ENCODE measurements at regions not wholly inside any gene's neighbourhood (a gene's known extent, or its start where the extent isn't known, plus 50 kb on each side); places are given as distances from the start of the nearest gene placed in this dataset.
"Not testable (repeated sequence)": the region's sequence is repeated elsewhere in the genome, so short reads cannot be mapped to it uniquely, and the experiment has no call there.

DNA sequence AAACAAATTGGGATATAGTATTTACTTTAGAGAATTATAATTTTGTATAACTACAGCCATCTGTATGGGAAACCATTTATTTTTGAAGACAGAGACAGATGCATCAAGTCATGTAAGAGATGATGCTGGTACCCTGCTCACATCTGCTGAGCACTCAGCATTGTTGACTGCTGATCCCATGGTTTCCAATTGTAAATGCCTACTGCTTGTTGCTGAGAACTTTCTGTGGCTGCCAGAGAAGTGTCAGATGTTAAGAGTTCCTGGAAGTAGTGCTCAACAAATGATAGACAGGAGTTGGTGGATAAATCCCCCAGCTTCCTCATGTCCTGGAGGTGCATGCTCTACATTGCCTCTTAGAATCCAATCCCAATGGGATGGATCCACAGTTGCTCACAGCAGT is 167.1 kb downstream of the OXSM start:
- no peak for DNase-seq

DNA sequence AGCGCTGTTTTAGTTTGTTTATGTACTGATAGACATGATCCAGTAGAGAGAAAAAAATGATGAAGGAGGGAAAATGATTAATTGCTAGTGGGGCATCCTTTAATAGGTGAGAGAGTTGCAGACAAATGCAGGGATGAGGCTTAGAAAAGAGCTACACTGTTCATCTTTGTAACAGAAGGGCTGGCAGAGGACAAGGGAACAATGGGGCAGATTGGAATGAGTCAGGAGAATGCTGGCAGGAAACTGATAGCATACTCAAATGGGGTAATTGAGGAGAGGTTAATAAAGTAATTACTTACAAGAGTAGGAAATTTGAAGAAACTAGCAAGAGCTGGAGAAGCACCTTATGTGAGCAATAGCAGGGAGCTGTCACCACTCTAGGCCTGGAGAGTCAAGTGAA is 170.9 kb downstream of the OXSM start:
- no peak for DNase-seq

DNA sequence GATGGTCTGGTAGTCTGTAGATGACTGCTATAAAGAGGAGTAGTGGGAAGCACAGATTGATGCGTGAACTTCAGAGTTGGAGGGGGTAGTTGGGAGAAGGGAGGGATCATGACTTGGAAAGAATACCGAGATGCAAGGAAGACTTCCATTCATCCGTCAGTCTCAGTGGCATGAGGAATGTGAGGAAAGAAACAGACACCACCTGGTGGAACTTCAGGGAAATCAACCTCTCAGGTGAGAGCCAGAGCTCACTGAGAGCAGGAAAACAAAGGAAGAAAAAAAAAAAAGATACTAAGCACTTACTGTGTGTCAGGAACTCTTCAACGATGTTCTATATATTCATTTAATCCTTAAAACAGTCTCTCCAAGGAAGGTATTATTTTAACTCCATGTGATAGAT is 172.4 kb downstream of the OXSM start:
- no peak for DNase-seq

DNA sequence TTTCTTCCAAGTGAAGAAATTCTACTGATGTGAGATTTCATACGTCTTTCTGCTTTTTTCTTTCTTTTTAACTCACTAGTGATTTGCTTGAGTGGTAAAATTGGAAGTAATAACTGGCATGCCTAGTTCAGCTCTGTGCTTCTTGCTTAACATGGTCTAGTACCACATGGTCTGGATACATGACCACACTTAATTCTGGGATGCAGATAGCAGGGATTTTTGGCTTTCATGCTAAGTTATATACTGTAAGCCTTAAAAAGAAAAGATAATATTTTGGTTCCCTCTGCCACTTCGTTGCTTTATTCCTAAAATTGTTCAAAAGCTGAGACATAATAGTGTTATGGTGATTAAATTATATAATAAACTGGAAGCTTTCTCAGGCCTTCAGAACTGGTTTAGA is 174.3 kb downstream of the OXSM start:
- no peak for DNase-seq

- no peak for DNase-seq
These were observed 177.5 kb downstream of the OXSM start for GRCh38 chr3:25967385-25967784.

DNA sequence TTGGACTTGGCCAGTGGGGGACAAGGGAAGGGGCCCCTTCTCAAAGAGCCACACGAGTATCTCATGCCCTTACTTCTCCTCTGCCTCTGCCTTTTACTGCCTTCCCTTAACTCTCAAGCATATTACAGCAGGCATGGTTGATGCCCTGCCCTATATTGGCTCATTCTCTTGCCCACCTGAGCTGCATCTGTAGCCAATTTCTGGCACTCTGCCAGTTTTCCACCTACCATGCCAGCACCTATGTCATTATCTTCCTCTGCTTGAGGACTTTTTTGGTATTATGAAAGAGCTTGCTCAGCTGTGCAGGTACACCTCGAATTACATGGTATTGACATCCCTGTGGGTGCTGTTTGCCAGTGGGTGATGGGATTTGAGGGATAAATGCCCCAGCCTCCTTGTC is 181.8 kb downstream of the OXSM start:
- no peak for DNase-seq

- DNase-seq: no peak
These were observed 183.2 kb downstream of the OXSM start for GRCh38 chr3:25973122-25973521.

- no peak for DNase-seq
These were observed 192.9 kb downstream of the OXSM start for GRCh38 chr3:25982756-25983155.

DNA sequence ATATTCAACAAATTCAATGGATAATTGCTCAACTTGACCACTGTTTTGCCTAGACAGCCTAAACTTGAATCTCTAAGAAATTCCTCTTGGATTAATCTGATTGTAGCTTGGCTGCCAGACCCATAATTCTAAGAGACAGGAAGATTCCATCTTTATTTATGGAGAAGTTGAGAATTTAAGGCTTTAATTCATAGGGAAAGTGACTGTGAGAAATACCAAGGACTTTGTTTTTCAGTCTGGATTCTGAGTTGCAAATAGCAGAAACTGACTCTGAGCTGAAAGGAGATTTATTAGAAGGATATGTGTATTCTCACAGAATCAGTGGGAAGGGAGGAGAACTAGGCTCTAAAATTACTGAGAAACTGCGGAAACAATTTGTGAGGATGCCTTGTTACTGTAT is 195.7 kb downstream of the OXSM start:
- no peak for DNase-seq

GRCh38 chr3:25992606-25993005 is 202.7 kb downstream of the OXSM start:
- no peak for DNase-seq

DNA sequence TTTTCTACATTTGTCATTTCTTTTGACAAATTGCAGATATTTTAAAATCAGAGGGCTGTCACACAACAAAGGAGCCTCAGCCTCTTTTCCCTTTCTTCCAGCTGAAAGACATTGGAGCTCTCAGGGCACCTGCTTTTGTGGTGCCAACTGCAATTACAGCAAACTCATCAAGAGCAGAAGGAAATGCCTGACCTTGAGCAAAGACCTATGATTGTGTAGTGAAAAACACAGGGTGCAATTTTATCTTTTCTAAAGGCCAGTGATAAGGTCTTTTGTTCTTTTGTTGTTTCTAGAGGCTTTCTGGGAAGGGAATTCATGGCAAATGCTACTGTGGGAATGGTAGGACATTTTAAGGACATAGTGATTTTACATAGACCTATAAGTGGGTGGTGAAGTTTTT is 214.3 kb downstream of the OXSM start:
- no peak for DNase-seq

DNA sequence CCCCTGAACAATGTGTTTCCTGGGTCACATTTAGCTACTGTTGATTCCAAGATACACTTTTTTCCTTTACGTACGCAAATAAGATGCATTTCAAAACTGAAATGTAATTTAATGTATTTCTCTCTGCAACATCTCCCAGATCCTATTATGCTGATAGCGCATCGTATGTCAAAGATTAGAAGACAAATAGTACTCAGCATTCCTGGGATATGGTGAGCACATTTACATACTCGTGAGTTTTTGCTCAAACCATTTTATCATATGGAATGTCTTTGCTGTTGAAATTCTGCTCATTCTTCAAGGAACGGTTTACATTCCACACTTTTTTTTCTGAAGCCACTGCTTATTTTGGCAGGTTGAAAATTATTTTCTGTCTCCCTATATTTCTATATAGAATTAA is 221.4 kb downstream of the OXSM start:
- no peak for DNase-seq

DNA sequence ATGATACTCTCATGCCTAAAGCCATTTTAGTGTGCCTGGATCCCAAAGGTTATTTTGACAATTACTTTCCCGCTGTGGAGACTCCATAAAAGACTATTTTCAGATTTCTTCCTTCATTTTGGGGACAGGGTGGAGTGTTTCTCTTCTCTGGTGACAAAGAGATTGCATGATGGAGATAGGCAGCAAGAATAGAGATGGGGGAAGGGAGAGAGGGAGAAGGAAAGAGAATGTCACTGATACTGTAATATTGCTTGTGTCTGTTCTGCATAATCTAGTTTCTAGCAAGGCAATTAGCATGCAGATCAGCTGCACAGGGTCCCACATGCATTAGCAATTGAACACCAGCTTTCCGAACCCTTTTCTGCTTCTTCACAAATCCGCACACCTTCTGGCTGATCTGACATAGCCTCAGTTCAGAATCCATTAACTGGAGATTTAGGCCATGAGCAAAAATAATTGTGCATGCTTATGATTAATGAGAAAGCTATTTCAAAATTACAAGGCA is 222.4 kb downstream of the OXSM start:
- DNase-seq: no peak

- DNase-seq: no peak
These were observed 225.9 kb downstream of the OXSM start for GRCh38 chr3:26015752-26016151.

- no peak for DNase-seq
These were observed 229.0 kb downstream of the OXSM start for GRCh38 chr3:26018889-26019288.

- DNase-seq: not testable (repeated sequence)
These were observed 234.3 kb downstream of the OXSM start for GRCh38 chr3:26024206-26024605.

- no peak for DNase-seq
These were observed 239.4 kb downstream of the OXSM start for GRCh38 chr3:26029321-26029720.

DNA sequence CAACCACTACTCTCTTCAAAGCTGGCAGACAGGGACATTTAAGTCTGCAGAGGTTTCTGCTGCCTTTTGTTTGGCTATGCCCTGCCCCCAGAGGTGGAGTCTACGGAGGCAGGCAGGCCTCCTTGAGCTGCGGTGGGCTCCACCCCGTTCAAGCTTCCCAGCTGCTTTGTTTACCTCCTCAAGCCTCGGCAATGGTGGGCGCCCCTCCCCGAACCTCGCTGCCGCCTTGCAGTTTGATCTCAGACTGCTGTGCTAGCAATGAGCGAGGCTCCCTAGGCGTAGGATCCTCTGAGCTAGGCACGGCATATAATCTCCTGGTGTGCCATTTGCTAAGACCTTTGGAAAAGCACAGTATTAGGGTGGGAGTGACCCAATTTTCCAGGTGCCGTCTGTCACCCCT is 252.2 kb downstream of the OXSM start:
- DNase-seq: not testable (repeated sequence)

- no peak for DNase-seq
These were observed 260.1 kb downstream of the OXSM start for GRCh38 chr3:26049951-26050350.

DNA sequence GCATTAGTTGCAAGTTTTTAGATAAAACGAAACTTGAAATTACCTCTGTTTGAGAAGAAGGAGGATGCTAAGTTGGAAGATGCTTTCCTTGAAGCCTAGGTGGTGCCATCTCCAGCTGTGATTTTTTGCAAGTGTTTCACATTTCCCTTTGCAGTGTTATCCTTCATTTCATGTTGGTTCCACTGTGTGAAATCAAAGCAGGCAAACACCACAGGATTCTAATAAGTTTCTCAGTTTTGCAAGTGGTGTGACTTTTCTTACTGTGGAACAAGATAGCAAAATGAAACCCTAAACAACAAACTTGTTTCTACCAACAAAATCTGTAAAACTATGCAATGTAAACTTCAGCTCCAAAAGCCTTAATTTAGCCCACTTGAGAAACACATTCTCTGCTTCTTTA is 260.9 kb downstream of the OXSM start:
- DNase-seq: no peak

DNA sequence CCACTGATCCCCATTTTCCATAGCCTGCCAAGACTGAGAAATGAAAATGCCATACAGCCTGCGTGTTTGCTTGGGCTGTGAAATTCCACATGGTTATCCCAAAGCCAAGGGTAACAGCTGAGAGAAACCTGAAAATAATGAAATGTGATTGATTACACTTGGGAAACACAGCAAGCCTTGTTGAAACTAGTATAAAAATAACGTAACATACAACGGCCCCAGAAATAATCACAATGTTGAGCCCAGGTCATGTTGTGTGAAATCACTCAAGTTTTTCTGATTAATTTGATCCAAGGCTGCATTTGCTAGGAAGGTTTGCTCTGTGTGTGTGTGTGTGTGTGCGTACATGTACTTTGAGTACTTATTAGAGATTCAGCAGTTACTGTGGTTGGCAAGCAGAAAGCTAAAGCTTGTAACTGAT is 269.0 kb downstream of the OXSM start:
- DNase-seq: no peak

DNA sequence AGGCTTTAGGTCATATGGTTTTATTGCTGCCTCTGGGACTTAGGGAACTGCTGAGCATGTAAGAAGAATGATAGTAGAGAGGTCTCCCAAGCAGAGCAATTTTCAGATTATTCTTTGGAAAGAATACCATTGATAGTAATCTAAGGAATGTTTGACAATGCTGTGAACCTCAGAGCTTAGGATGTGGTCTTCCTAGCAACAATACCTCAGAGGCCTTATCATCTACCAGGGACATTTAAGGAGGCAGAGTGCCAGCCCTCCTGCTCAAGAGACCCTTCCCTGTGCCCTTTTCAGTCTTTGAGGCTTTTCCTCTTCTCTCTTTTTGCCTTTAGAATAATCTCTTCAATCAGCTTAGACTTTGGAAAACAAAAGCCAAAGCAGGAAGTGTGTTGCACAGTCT is 272.1 kb downstream of the OXSM start:
- DNase-seq: no peak

- DNase-seq: no peak
These were observed 274.4 kb downstream of the OXSM start for GRCh38 chr3:26064297-26064696.

- DNase-seq: no peak
These were observed 279.0 kb downstream of the OXSM start for GRCh38 chr3:26068890-26069289.

- DNase-seq: no peak
These were observed 281.0 kb downstream of the OXSM start for GRCh38 chr3:26070854-26071253.

DNA sequence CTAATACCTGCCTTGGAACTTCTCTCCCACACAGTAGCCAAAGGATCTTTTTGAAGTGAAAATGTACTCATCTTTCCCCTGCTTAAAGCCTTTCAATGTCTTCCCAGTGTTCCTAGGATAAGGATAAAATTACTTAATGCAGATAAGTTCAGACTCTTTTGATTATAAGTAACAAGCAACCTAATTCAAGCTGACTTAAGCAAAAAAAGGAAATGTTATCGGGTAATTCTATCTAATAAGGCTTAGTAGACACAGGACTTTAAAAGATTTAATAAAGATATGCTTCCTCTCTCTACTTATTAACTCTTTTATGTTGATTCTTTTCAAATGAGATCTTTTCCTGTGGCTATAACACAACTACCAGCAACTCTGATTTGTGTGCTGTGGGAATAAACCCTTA is 284.2 kb downstream of the OXSM start:
- no peak for DNase-seq
